Stimulated activated naive CD8-positive, alpha-beta T cell treated with anti-CD3 and anti-CD28 coated beads, Interleukin-15, Interleukin-2, amounts not matched to agents 100 ng/mL and 50 ng/mL, for 24 hours (primary cell): ENCODE measurements at regions not wholly inside any gene's neighbourhood (a gene's known extent, or its start where the extent isn't known, plus 50 kb on each side); places are given as distances from the start of the nearest gene placed in this dataset.
"Not testable (repeated sequence)": the region's sequence is repeated elsewhere in the genome, so short reads cannot be mapped to it uniquely, and the experiment has no call there.

ENCODE experiments used
- H3K27ac Mint-ChIP-seq: one replicate; pipeline ENCODE4 v1.8.0; 2021; ENCODE audit warnings: mild to moderate bottlenecking, mixed read lengths
- H3K27me3 Mint-ChIP-seq: one replicate; pipeline ENCODE4 v1.8.0; 2021; ENCODE audit warnings: mixed read lengths
- H3K36me3 Mint-ChIP-seq: one replicate; pipeline ENCODE4 v1.8.0; 2021; ENCODE audit warnings: low read depth, mixed read lengths
- H3K4me1 Mint-ChIP-seq: one replicate; pipeline ENCODE4 v1.8.0; 2021; ENCODE audit warnings: low read depth, mixed read lengths
- H3K4me3 Mint-ChIP-seq: one replicate; pipeline ENCODE4 v1.8.0; 2021; ENCODE audit warnings: mild to moderate bottlenecking, mixed read lengths
- H3K9me3 Mint-ChIP-seq: one replicate; pipeline ENCODE4 v1.8.0; 2021; ENCODE audit warnings: mixed read lengths

GRCh38 chr2:195072806-195073205, 584.2 kb upstream of the SLC39A10 start:
- H3K27ac Mint-ChIP-seq, H3K36me3 Mint-ChIP-seq, H3K9me3 Mint-ChIP-seq, H3K4me3 Mint-ChIP-seq, H3K4me1 Mint-ChIP-seq, H3K27me3 Mint-ChIP-seq: not testable (repeated sequence)

GRCh38 chr2:195057001-195057400, 600.0 kb upstream of the SLC39A10 start:
- Mint-ChIP-seq H3K27me3 (no peaks in the 10 kb centered on the region), H3K4me1 (no peaks in the 10 kb centered on the region), H3K27ac (no peak overlapping the region), H3K36me3 (no peaks in the 10 kb centered on the region), H3K4me3 (no peak overlapping the region), H3K9me3 (no peaks in the 10 kb centered on the region)

GRCh38 chr2:195055996-195056395, 601.0 kb upstream of the SLC39A10 start:
- H3K27me3 Mint-ChIP-seq = no peaks in the 10 kb centered on the region
- no peaks in the 10 kb centered on the region for H3K4me1 Mint-ChIP-seq
- H3K4me3 Mint-ChIP-seq = no peak overlapping the region
- H3K27ac Mint-ChIP-seq = no peak overlapping the region
- H3K36me3 Mint-ChIP-seq = no peaks in the 10 kb centered on the region
- H3K9me3 Mint-ChIP-seq = no peaks in the 10 kb centered on the region

- no peak overlapping the region for H3K27ac Mint-ChIP-seq
- H3K4me3 Mint-ChIP-seq = no peak overlapping the region
- no peaks in the 10 kb centered on the region for H3K9me3 Mint-ChIP-seq
- no peaks in the 10 kb centered on the region for H3K27me3 Mint-ChIP-seq
- peaks cover 4% of the 10 kb centered on the region for H3K4me1 Mint-ChIP-seq
- no peaks in the 10 kb centered on the region for H3K36me3 Mint-ChIP-seq
Observed at GRCh38 chr2:195051401-195051800, 605.6 kb upstream of the SLC39A10 start.

- Mint-ChIP-seq H3K4me3 (no peak overlapping the region), H3K9me3 (no peaks in the 10 kb centered on the region), H3K27me3 (no peaks in the 10 kb centered on the region), H3K36me3 (no peaks in the 10 kb centered on the region), H3K27ac (no peak overlapping the region), H3K4me1 (peaks cover 4% of the 10 kb centered on the region)
Observed at GRCh38 chr2:195049372-195050031, 607.5 kb upstream of the SLC39A10 start.

GRCh38 chr2:195047955-195048354, 609.1 kb upstream of the SLC39A10 start:
- no peak overlapping the region for H3K27ac Mint-ChIP-seq
- H3K4me1 Mint-ChIP-seq = peaks cover 4% of the 10 kb centered on the region
- no peak overlapping the region for H3K4me3 Mint-ChIP-seq
- H3K36me3 Mint-ChIP-seq = no peaks in the 10 kb centered on the region
- no peaks in the 10 kb centered on the region for H3K27me3 Mint-ChIP-seq
- H3K9me3 Mint-ChIP-seq = no peaks in the 10 kb centered on the region

GRCh38 chr2:195044801-195045200, 612.2 kb upstream of the SLC39A10 start:
- no peaks in the 10 kb centered on the region for H3K36me3 Mint-ChIP-seq
- no peaks in the 10 kb centered on the region for H3K9me3 Mint-ChIP-seq
- peaks cover 3% of the 10 kb centered on the region for H3K4me1 Mint-ChIP-seq
- H3K27ac Mint-ChIP-seq = no peak overlapping the region
- no peaks in the 10 kb centered on the region for H3K27me3 Mint-ChIP-seq
- H3K4me3 Mint-ChIP-seq = no peak overlapping the region

GRCh38 chr2:195038153-195038552, 618.9 kb upstream of the SLC39A10 start:
- Mint-ChIP-seq H3K4me3 (no peak overlapping the region), H3K4me1 (no peaks in the 10 kb centered on the region), H3K9me3 (no peaks in the 10 kb centered on the region), H3K27ac (no peak overlapping the region), H3K27me3 (no peaks in the 10 kb centered on the region), H3K36me3 (no peaks in the 10 kb centered on the region)

- H3K4me1 Mint-ChIP-seq = no peaks in the 10 kb centered on the region
Observed at GRCh38 chr2:195037045-195037444, 620.0 kb upstream of the SLC39A10 start.

GRCh38 chr2:195031411-195031810, 625.6 kb upstream of the SLC39A10 start:
- Mint-ChIP-seq H3K36me3 (no peaks in the 10 kb centered on the region), H3K9me3 (no peaks in the 10 kb centered on the region), H3K27ac (no peak overlapping the region), H3K4me3 (no peak overlapping the region), H3K4me1 (no peaks in the 10 kb centered on the region), H3K27me3 (no peaks in the 10 kb centered on the region)

More at GRCh38 chr2:195037045-195037444, 620.0 kb upstream of the SLC39A10 start:
- Mint-ChIP-seq H3K4me3 (no peak overlapping the region), H3K36me3 (no peaks in the 10 kb centered on the region), H3K27me3 (no peaks in the 10 kb centered on the region), H3K27ac (no peak overlapping the region), H3K9me3 (no peaks in the 10 kb centered on the region)

GRCh38 chr2:195029804-195030654, 627.0 kb upstream of the SLC39A10 start:
- no peak overlapping the region for H3K27ac Mint-ChIP-seq
- no peaks in the 10 kb centered on the region for H3K9me3 Mint-ChIP-seq
- H3K4me3 Mint-ChIP-seq = no peak overlapping the region
- H3K27me3 Mint-ChIP-seq = no peaks in the 10 kb centered on the region
- no peaks in the 10 kb centered on the region for H3K4me1 Mint-ChIP-seq
- no peaks in the 10 kb centered on the region for H3K36me3 Mint-ChIP-seq

GRCh38 chr2:195027947-195028346, 629.1 kb upstream of the SLC39A10 start:
- no peaks in the 10 kb centered on the region for H3K36me3 Mint-ChIP-seq
- no peaks in the 10 kb centered on the region for H3K27me3 Mint-ChIP-seq
- no peaks in the 10 kb centered on the region for H3K9me3 Mint-ChIP-seq
- no peaks in the 10 kb centered on the region for H3K4me1 Mint-ChIP-seq
- H3K27ac Mint-ChIP-seq = no peak overlapping the region
- no peak overlapping the region for H3K4me3 Mint-ChIP-seq

- H3K4me3 Mint-ChIP-seq = no peak overlapping the region
- no peak overlapping the region for H3K27ac Mint-ChIP-seq
- no peaks in the 10 kb centered on the region for H3K27me3 Mint-ChIP-seq
- H3K36me3 Mint-ChIP-seq = no peaks in the 10 kb centered on the region
- peaks cover 10% of the 10 kb centered on the region for H3K4me1 Mint-ChIP-seq
- H3K9me3 Mint-ChIP-seq = no peaks in the 10 kb centered on the region
Observed at GRCh38 chr2:195026261-195026660, 630.8 kb upstream of the SLC39A10 start.

- Mint-ChIP-seq H3K27me3 (no peaks in the 10 kb centered on the region), H3K36me3 (no peaks in the 10 kb centered on the region), H3K27ac (no peak overlapping the region), H3K4me1 (peaks cover 10% of the 10 kb centered on the region), H3K9me3 (no peaks in the 10 kb centered on the region), H3K4me3 (no peak overlapping the region)
Observed at GRCh38 chr2:195022508-195022830, 634.6 kb upstream of the SLC39A10 start.

- H3K27me3 Mint-ChIP-seq = no peaks in the 10 kb centered on the region
- no peaks in the 10 kb centered on the region for H3K9me3 Mint-ChIP-seq
- H3K4me1 Mint-ChIP-seq = peaks cover 10% of the 10 kb centered on the region
- no peak overlapping the region for H3K4me3 Mint-ChIP-seq
- H3K36me3 Mint-ChIP-seq = no peaks in the 10 kb centered on the region
- no peak overlapping the region for H3K27ac Mint-ChIP-seq
Observed at GRCh38 chr2:195021711-195022507, 635.1 kb upstream of the SLC39A10 start.
